ENCODE measurements at regions not wholly inside any gene's neighbourhood (a gene's known extent, or its start where the extent isn't known, plus 50 kb on each side); places are given as distances from the start of the nearest gene placed in this dataset.

- DNase-seq (ENCODE audit: low spot score), result no peak
These were observed 470.3 kb downstream of the VRK1 start for GRCh38 chr14:97267509-97267908.

- DNase-seq (ENCODE audit: low spot score), result no peak
These were observed 470.9 kb downstream of the VRK1 start for GRCh38 chr14:97268097-97268496.

GRCh38 chr14:97270308-97270707 lies 473.1 kb downstream of the VRK1 start:
- DNase-seq (ENCODE audit: low spot score), result no peak

- no peak for DNase-seq (ENCODE audit: low spot score)
These were observed 474.3 kb downstream of the VRK1 start for GRCh38 chr14:97271451-97271960.

- DNase-seq (ENCODE audit: low spot score), result no peak
These were observed 476.4 kb downstream of the VRK1 start for GRCh38 chr14:97273540-97273939.

GRCh38 chr14:97274626-97275025 lies 477.4 kb downstream of the VRK1 start:
- no peak for DNase-seq (ENCODE audit: low spot score)

GRCh38 chr14:97275276-97275675 lies 478.1 kb downstream of the VRK1 start:
- no peak for DNase-seq (ENCODE audit: low spot score)

- DNase-seq (ENCODE audit: low spot score), result no peak
These were observed 479.4 kb downstream of the VRK1 start for GRCh38 chr14:97276573-97276972.

- no peak for DNase-seq (ENCODE audit: low spot score)
These were observed 480.5 kb downstream of the VRK1 start for GRCh38 chr14:97277711-97278110.

GRCh38 chr14:97280526-97280925 lies 483.3 kb downstream of the VRK1 start:
- DNase-seq (ENCODE audit: low spot score), result no peak

GRCh38 chr14:97281741-97282140 lies 484.6 kb downstream of the VRK1 start:
- DNase-seq (ENCODE audit: low spot score), result no peak

GRCh38 chr14:97282210-97283004 lies 485.2 kb downstream of the VRK1 start:
- DNase-seq (ENCODE audit: low spot score), result no peak

- no peak for DNase-seq (ENCODE audit: low spot score)
These were observed 485.8 kb downstream of the VRK1 start for GRCh38 chr14:97283005-97283403.

GRCh38 chr14:97283426-97283825 lies 486.2 kb downstream of the VRK1 start:
- DNase-seq (ENCODE audit: low spot score), result no peak

- no peak for DNase-seq (ENCODE audit: low spot score)
These were observed 486.7 kb downstream of the VRK1 start for GRCh38 chr14:97283841-97284240.

GRCh38 chr14:97287956-97288355 lies 490.8 kb downstream of the VRK1 start:
- no peak for DNase-seq (ENCODE audit: low spot score)

GRCh38 chr14:97290065-97290464 lies 492.9 kb downstream of the VRK1 start:
- DNase-seq (ENCODE audit: low spot score), result no peak

- DNase-seq (ENCODE audit: low spot score), result no peak
These were observed 493.8 kb downstream of the VRK1 start for GRCh38 chr14:97290977-97291376.

- no peak for DNase-seq (ENCODE audit: low spot score)
These were observed 496.5 kb downstream of the VRK1 start for GRCh38 chr14:97293659-97294058.

GRCh38 chr14:97295108-97295710 lies 498.0 kb downstream of the VRK1 start:
- DNase-seq (ENCODE audit: low spot score), result no peak

GRCh38 chr14:97296176-97296575 lies 499.0 kb downstream of the VRK1 start:
- no peak for DNase-seq (ENCODE audit: low spot score)

- DNase-seq (ENCODE audit: low spot score), result no peak
These were observed 499.9 kb downstream of the VRK1 start for GRCh38 chr14:97297100-97297499.

GRCh38 chr14:97298331-97298730 lies 501.1 kb downstream of the VRK1 start:
- DNase-seq (ENCODE audit: low spot score), result no peak

- DNase-seq (ENCODE audit: low spot score), result no peak
These were observed 501.6 kb downstream of the VRK1 start for GRCh38 chr14:97298736-97299135.
